Inferior parietal cortex (tissue), 1 donor: ENCODE measurements at regions not wholly inside any gene's neighbourhood (a gene's known extent, or its start where the extent isn't known, plus 50 kb on each side); places are given as distances from the start of the nearest gene placed in this dataset.
A peak's percentile ranks its signal among the peaks of the same experiment; 100 is the strongest.

Source experiments
- DNase-seq: peaks from one replicate; pipeline ENCODE4 v3.0.0-alpha.2; 2016; ENCODE audit errors: extremely low spot score

DNA sequence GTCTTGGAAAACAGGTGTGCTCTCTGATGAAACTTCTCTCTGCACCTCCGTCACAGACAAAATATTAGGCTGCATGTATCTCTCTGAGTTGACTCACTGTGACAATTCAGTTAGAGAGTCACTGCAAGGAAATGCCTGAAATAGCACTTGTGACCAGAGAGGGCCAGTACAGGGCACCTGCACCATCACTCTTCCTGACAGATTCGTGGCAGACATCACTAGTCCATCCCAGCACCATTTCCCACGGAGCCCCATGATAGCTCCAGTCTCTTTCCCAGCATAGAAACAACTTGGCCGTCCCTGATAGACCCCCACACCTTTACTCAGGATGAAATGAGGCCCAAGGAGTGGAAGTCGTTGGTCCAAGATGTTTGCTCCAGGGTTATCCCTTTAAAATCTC, 73.3 kb upstream of the ISX start:
- DNase-seq, result no peak

DNA sequence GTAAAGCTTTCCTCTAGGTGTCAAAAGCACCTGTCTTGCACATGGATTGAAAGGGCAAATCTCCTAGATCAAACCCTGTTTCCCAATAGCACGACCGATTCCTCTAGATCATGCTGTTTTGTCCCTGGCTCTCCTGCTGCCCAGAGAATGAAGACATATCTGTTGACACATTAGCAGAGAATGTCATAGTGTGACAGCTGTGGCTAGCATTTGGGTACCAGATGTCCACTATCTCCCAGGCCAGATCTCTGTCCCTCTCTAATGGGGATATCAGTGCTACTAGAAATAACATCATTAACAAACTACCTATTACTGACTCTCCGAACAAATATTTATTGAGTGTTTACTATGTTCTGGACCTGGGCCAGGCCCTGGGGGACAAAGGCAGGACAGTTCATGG, 72.4 kb upstream of the ISX start:
- DNase-seq, result no peak

DNA sequence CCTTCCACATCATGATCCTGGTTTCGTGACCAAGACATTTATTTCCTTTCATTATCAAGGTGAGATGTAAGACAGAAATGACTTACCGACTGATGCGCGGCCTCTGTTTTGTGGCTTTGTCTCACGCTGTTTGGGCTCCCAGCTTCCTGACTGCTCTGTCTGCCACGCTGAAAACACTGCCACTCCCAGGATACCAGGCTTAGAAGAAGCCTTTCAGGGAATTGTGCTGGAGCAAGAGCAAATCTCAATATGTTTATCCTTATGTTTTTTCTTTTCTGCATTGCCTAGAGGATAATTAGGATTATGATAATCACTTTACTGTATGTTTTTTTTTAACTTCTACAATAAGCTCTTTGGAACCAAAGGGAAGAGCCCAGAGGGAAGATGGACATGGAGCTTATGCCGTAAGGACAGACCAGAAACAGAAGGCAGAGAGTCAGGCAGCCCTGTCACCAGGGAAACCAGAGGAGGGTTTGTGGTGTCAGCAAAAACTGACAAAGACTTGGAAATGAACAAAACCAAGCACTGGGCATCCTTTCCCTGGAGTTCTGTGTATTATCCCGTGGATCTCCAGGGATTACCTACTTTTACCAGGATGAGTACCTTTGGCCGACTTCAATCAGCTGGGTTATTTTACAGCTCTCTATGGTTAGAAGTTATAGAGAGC, 68.2 kb upstream of the ISX start:
- peak; percentile 26 for DNase-seq

DNA sequence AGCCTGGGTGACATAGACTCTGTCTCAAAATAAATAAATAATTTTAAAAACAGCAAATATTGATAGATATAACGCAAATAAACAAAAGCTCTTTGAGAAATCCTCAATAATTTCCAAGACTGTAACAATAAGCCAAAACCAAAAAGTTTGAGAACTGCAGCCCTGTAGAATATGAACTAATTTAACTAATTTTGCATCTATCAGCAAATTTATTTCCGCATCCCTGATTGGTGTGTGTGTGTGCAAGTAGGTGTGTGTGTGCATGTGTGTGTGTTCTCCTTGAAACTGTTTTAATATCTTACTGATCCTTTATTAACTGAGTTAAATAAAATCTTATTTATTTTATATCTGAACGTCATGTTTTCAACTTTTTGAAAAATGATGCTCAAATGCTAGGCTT, 67.0 kb upstream of the ISX start:
- no peak for DNase-seq

DNA sequence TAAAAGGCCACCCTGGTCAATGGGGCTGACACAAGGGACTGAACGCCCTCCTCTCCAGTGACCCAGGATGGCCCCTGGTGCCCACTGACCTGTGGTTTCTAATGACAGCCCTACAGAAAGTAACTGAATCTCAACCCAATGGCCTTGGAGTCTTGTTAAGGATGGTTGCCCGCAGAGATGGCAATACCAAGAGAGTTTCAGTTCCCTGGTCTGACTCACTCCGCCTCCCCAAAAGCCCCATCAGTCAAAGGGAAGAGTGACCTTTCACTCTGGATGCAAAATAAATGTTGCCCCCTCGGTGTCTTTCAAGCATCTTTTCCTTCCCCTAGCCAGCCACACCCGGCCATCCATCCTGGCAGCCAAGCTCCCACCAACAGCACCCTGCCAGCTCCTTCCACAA, 57.7 kb upstream of the ISX start:
- no peak for DNase-seq

DNA sequence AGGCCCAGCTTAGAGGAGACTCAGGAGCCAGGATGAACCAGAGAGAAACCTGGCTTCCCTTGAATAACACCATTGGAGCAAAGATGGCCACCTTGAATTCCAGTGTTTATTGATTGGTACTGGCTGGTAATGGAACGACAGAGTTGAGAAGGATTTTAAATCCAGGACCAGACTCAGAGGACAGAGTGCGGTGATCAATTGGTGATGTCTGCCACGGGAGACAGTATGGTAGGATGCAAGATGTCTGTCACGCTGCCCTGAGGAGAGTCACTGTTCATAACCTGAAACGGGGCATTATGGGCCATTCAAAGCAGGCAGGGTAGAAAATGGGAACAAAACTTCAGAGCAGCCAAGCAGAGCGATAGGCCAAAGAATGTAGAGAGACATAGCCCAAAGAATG, 55.4 kb upstream of the ISX start:
- no peak for DNase-seq

DNA sequence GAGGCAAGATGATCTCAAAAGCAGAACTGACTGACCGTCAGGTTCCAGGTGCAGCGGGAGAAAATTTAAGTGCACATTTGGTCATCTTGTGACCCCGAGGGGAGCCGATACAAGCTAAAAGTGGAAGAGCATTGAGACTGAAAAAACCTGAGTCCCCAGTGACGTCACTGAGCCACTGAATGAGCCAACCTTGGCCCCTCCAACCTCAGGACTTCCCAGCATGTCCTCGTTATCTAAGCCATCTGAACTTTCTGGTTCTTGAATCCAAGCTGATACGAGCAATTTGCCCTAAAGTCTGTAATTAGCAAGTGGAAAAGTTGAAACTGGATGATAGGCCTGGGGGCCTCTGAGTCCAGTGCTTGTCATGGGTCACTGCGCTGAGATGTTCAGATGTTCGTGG, 51.1 kb upstream of the ISX start:
- no peak for DNase-seq
